ENCODE measurements at regions not wholly inside any gene's neighbourhood (a gene's known extent, or its start where the extent isn't known, plus 50 kb on each side); places are given as distances from the start of the nearest gene placed in this dataset.

DNA sequence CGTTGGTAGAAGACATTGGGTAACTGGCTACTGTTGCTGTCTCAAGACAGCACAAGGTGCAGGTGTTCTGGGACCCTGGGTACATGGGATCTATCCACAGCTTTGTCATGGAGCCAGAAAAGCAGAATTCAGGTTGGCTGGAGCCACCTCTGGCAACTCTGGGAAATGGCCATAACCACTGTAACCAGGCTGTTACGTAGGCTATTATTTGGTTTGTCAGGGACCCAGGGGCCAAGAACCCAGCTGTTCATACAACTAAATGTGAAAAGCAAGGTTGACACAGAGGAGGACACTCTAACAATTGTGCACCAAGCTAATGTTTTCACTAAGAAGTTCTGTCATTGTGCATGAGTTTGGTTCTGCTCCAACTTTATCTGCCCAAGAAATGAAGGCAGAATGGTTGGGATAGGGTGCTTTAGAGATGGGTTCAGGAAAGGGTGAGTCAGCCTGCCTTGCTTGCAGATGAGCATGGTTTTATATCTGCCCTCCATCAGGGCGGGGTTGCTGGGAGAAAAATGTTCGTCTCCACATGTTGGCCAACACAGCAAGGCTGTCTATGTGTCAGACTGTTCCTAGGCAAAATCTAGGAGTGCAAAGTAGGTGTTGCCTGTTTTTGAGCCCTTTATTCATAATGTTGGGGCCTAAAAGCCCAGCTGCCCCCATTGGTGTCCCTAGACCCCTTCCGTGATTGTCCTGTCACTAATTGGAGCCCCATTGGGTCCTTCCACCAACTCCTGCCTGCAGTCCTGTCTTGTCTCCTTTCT, 131.3 kb upstream of the DAP start:
- Histone ChIP-seq H2AFZ (ENCODE audit: low read length) (no peak overlapping the region), H3K9me3 (ENCODE audit: low read length) (no peaks in the 10 kb centered on the region), H3K79me2 (ENCODE audit: insufficient read depth, low read depth, low read length) (no peaks in the 10 kb centered on the region), H3K27ac (ENCODE audit: low read depth, low read length, poor library complexity, severe bottlenecking) (no peak overlapping the region), H3K4me2 (ENCODE audit: low read length) (no peak overlapping the region), H4K20me1 (ENCODE audit: insufficient read depth, low read length) (no peaks in the 10 kb centered on the region), H3K4me1 (ENCODE audit: insufficient read depth, low read length, poor library complexity, severe bottlenecking) (no peaks in the 10 kb centered on the region), H3K36me3 (ENCODE audit: insufficient read depth, low read length) (no peaks in the 10 kb centered on the region), H3K9me2 (ENCODE audit: insufficient read depth, low read length) (no peaks in the 10 kb centered on the region), H3K4me3 (ENCODE audit: low read depth, low read length, poor library complexity, severe bottlenecking) (no peak overlapping the region)
- no TSS peak for BruUV-seq (replicated peaks)
- ChIA-PET POLR2A (no interaction called here), CTCF (ENCODE audit: unreplicated experiment) (no interaction called here)
- intact Hi-C loops (cut with micrococcal nuclease; ENCODE audit: unreplicated experiment), result no loop called here
- TF ChIP-seq, protein P1, sequence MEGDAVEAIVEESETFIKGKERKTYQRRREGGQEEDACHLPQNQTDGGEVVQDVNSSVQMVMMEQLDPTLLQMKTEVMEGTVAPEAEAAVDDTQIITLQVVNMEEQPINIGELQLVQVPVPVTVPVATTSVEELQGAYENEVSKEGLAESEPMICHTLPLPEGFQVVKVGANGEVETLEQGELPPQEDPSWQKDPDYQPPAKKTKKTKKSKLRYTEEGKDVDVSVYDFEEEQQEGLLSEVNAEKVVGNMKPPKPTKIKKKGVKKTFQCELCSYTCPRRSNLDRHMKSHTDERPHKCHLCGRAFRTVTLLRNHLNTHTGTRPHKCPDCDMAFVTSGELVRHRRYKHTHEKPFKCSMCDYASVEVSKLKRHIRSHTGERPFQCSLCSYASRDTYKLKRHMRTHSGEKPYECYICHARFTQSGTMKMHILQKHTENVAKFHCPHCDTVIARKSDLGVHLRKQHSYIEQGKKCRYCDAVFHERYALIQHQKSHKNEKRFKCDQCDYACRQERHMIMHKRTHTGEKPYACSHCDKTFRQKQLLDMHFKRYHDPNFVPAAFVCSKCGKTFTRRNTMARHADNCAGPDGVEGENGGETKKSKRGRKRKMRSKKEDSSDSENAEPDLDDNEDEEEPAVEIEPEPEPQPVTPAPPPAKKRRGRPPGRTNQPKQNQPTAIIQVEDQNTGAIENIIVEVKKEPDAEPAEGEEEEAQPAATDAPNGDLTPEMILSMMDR (conservative IDR thresholded peaks at IDR 0.05; ENCODE audit: low read length), result 0 out of 2 replicates have a peak, but pooled peaks have one; percentile 12
- TF ChIP-seq EZH2phosphoT487 (IDR thresholded peaks at IDR 0.05; ENCODE audit: borderline replicate concordance, low read depth, low read length), result no peak
- DNase-seq (ENCODE audit: low spot score), result no peak

DNA sequence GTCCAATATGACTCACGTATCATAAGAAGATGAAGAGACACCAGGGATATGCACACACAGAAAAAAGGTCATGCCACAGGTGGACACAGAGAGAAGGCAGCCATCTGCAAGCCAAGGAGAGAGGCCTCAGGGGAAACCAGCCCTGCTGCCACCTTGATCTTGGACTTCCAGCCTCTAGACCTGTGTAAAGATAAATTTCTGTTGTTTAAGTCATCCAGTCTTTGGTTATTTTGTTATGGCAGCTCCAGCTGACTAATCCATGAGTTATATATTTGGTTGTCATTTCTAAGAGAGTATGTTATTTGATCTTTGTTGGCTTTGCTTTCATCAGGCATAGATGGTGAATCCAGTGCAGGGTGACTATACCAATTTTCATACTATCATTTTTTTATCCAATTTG, 130.2 kb upstream of the DAP start:
- TF ChIP-seq, protein P1 (conservative IDR thresholded peaks at IDR 0.05; ENCODE audit: low read length), result no peak
- no peak for TF ChIP-seq EZH2phosphoT487 (IDR thresholded peaks at IDR 0.05; ENCODE audit: borderline replicate concordance, low read depth, low read length)
- intact Hi-C loops (cut with micrococcal nuclease; ENCODE audit: unreplicated experiment), result no loop called here
- Histone ChIP-seq H3K79me2 (ENCODE audit: insufficient read depth, low read depth, low read length) (no peaks in the 10 kb centered on the region), H3K27ac (ENCODE audit: low read depth, low read length, poor library complexity, severe bottlenecking) (no peak overlapping the region), H3K4me2 (ENCODE audit: low read length) (no peak overlapping the region), H3K36me3 (ENCODE audit: insufficient read depth, low read length) (no peaks in the 10 kb centered on the region), H3K9me3 (ENCODE audit: low read length) (no peaks in the 10 kb centered on the region), H4K20me1 (ENCODE audit: insufficient read depth, low read length) (no peaks in the 10 kb centered on the region), H3K4me1 (ENCODE audit: insufficient read depth, low read length, poor library complexity, severe bottlenecking) (no peaks in the 10 kb centered on the region), H3K9me2 (ENCODE audit: insufficient read depth, low read length) (no peaks in the 10 kb centered on the region), H2AFZ (ENCODE audit: low read length) (no peak overlapping the region), H3K4me3 (ENCODE audit: low read depth, low read length, poor library complexity, severe bottlenecking) (no peak overlapping the region)
- DNase-seq (ENCODE audit: low spot score), result no peak
- CTCF ChIA-PET (ENCODE audit: unreplicated experiment), result no interaction called here
- POLR2A ChIA-PET, result interaction anchor here (0.6 kb wide), 1 partner anchor 184 kb away, joined by 3 read pairs; no protein-coding TSS in a partner anchor
- BruUV-seq (replicated peaks), result no TSS peak

DNA sequence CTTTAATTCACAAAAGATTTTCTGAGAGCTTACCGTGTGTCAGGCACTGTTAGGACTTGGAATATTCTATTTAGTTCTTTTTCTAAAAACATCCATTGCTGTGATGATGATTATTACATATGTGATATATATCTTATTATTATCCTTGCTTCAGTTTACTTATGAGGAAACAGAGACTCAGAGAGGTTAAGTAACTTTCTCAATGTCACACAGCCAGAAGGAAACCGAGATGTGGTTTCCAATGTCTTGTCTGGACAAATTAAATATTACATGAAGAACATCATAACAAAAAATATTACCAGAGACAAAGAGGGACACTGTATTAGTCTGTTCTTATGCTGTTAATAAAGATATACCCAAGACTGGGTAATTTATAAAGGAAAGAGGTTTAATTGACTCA, 125.5 kb upstream of the DAP start:
- Histone ChIP-seq H3K36me3 (ENCODE audit: insufficient read depth, low read length) (no peaks in the 10 kb centered on the region), H4K20me1 (ENCODE audit: insufficient read depth, low read length) (no peaks in the 10 kb centered on the region), H3K9me2 (ENCODE audit: insufficient read depth, low read length) (no peaks in the 10 kb centered on the region), H3K4me2 (ENCODE audit: low read length) (no peak overlapping the region), H3K4me1 (ENCODE audit: insufficient read depth, low read length, poor library complexity, severe bottlenecking) (no peaks in the 10 kb centered on the region), H3K79me2 (ENCODE audit: insufficient read depth, low read depth, low read length) (no peaks in the 10 kb centered on the region), H3K9me3 (ENCODE audit: low read length) (no peaks in the 10 kb centered on the region), H2AFZ (ENCODE audit: low read length) (no peak overlapping the region), H3K4me3 (ENCODE audit: low read depth, low read length, poor library complexity, severe bottlenecking) (no peak overlapping the region), H3K27ac (ENCODE audit: low read depth, low read length, poor library complexity, severe bottlenecking) (no peak overlapping the region)
- DNase-seq (ENCODE audit: low spot score), result no peak
- no peak for TF ChIP-seq EZH2phosphoT487 (IDR thresholded peaks at IDR 0.05; ENCODE audit: borderline replicate concordance, low read depth, low read length)
- TF ChIP-seq, protein P1 (conservative IDR thresholded peaks at IDR 0.05; ENCODE audit: low read length), result no peak
- intact Hi-C loops (cut with micrococcal nuclease; ENCODE audit: unreplicated experiment), result no loop called here
- no TSS peak for BruUV-seq (replicated peaks)
- ChIA-PET POLR2A (interaction anchor here (0.9 kb wide), 1 partner anchor 10 kb away, joined by 3 read pairs; no protein-coding TSS in a partner anchor), CTCF (ENCODE audit: unreplicated experiment) (no interaction called here)
